NCI-H748 (cell line): ENCODE measurements at regions not wholly inside any gene's neighbourhood (a gene's known extent, or its start where the extent isn't known, plus 50 kb on each side); places are given as distances from the start of the nearest gene placed in this dataset.
A peak's percentile ranks its signal among the peaks of the same experiment; 100 is the strongest.
"Not testable (repeated sequence)": the region's sequence is repeated elsewhere in the genome, so short reads cannot be mapped to it uniquely, and the experiment has no call there.

Source experiments
- DNase-seq: peaks from one replicate; lab custom pipeline; 2025; ENCODE audit not compliant: unreplicated experiment; lab: John Stamatoyannopoulos, UW

- no peak for DNase-seq
These were observed 101.7 kb downstream of the BMS1 start for GRCh38 chr10:42883993-42884983.

DNA sequence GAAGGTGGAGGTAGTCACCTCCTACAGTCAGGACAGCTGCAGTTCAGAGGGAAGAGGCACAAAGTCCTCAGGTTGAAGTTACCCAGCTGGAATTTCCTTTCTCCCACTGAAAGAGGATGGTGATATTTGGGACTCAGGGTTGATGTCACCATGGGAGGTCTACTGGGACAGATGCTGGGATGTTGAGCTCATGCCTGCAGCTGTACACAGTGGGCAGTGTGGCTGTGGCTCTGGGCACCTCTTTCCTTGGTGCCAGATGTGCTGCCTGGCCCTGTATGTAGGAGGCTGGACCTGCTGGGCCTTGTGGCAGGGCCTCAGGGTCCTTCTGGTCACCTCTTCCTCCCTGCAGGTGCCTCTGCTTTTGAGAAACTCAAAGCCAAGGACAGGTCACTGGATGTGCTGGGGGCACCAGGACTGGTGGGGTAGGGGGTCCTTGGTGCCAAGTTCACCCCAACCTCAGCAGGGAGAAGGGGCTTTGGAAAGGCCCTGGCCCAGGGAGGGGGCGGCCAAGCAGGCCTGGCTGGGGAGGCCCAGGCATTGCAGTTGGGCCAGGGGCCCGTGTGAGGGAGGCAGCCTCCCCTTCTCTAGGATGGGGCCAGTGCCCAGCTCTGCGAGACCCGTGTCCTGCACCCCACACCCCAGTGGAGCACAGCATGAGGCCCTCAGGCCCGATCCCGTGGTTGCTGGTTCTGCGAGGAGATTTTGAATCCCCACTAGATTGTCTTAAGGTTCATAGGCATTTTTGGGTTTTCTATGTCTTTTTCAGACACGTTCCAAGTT, 103.1 kb downstream of the BMS1 start:
- DNase-seq = no peak

- no peak for DNase-seq
These were observed 105.3 kb downstream of the BMS1 start for GRCh38 chr10:42887734-42888503.

- DNase-seq = no peak
These were observed 106.0 kb downstream of the BMS1 start for GRCh38 chr10:42888504-42889095.

- no peak for DNase-seq
These were observed 114.1 kb downstream of the BMS1 start for GRCh38 chr10:42896735-42897134.

GRCh38 chr10:42898037-42898960, 115.7 kb downstream of the BMS1 start:
- DNase-seq = peak; percentile 22

GRCh38 chr10:42899036-42899435, 116.4 kb downstream of the BMS1 start:
- no peak for DNase-seq

GRCh38 chr10:42900346-42900745, 117.8 kb downstream of the BMS1 start:
- not testable (repeated sequence) for DNase-seq

DNA sequence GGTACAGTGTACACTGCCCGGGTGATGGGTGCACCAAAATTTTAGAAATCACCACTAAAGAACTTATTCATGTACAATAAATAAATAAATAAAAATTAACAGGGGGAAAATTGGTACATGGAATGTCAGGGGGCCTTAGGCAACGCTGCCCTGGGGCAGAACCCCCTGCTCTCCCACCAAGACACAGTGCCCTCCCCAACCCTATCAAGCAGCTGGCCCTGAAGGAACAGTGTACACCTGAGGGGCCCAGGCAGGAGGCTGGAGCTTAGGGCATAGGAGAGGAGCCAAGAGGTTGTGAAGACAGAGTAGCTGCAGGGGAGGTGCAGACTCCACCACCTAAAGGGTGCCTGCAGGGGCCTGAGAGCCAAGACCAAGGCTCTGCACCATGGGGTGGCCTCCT, 128.8 kb downstream of the BMS1 start:
- no peak for DNase-seq

- no peak for DNase-seq
These were observed 134.4 kb downstream of the BMS1 start for GRCh38 chr10:42916974-42917373.

DNA sequence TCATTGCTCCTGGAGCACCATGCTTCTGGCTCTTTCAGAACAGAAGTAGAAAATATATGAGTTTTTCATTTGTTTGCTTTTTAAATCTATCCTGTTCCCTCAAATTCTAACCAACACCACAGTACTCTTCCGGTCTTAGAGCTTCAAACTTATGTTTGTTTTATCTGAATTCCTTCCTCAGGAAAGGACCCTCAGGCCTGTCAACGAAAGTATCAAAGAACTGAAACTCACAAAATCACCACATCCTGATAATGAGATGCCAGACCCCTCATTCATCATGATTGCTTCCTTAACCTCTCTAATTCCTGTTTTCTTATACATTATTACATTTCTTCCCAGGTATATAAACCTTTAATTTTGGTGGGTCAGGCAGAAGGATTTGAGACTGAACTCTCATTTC, 135.2 kb downstream of the BMS1 start:
- no peak for DNase-seq

- DNase-seq = no peak
These were observed 139.4 kb downstream of the BMS1 start for GRCh38 chr10:42921951-42922350.

DNA sequence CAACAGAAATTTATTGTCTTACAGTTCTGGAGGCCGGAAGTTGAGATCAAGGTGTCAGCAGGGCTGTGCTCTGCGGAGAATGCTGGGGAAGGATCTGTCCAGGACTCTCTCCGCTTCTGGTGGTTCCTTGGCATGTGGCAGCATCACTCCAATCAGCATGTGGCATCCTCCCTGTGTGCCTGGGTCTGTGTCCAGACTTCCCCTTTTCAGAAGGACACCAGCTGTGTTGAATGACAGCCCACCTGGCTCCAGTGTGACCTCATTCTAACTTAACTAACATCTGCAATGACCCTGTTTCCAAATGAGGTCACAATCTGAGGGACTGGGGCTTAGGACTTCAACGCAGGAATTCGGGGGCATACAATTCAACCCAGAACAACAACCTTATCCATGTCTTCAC, 141.9 kb downstream of the BMS1 start:
- DNase-seq = no peak

GRCh38 chr10:42926843-42927242, 144.2 kb downstream of the BMS1 start:
- DNase-seq = no peak

- DNase-seq = no peak
These were observed 145.5 kb downstream of the BMS1 start for GRCh38 chr10:42928064-42928463.

DNA sequence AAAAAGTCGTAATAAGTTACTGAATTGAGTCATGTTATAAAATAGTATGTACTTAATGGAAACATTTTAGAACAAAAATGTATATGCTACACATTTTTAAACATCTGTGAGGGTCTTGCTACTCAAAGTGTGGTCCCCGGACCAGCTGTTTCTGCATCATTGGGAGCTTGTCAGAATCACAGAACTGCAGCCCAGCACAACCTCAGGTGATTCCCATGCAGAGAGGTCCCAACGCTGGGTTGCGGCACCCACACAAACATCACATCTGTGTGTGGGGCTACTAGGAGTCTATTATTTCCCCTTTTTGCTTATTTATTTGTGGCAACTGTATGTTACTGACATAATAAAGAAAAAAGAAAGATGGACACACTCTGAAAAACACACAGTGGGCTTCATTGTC, 146.6 kb downstream of the BMS1 start:
- DNase-seq = no peak

- no peak for DNase-seq
These were observed 146.9 kb upstream of the RET start for GRCh38 chr10:42929993-42930392.

DNA sequence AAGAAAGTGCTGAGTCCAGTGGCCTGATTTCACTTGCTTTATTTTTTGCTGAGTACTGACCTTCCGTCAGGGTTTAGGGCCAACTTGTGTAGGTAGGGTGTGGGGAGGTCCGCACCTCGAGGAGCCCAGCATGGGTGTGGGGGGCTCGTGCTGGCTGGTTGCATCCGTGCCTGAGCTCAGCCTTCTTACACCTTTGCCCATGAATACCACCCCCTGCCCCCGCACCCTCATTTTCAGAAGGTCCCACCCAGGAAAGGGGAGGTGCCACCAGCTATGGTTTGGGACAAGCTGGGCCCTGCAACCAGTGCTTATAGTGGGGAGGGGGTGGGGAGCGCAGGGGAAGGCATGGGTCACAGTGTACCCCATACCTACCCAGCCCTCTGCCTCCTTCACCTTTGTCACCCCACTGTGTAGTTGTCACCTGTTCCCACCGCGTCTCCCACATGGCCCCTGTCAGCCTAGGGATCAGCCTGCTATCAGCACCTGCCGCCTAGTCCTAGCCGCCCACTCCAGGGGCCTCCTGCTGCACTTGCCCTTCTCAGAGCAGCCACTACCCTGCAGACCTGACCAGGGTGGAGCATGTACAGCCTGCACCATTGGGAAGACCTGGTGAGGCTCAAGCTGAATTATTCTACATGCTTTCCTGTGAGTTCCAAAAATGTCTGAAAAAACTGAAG, 146.2 kb upstream of the RET start:
- DNase-seq = no peak

DNA sequence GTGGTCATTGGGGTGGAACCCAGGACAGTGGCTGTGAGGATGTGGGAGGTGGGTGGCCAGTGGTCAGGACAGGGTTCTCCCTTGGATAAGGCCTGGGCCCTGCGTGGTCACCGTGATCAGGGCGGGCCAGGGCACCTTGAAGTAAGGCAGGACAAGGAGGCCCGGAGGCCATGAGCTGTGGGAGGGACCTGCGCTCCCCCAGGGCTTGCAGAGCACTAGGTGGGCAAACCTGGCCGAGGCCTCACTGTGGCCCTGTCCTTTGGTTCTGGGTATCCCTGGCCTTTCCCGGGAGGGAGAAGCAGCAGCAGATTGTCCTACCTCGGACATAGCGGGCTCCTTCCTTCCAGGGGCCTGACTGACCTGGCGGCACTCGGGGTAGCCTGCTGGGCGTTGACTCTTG, 144.8 kb upstream of the RET start:
- no peak for DNase-seq
